ENCODE measurements at regions not wholly inside any gene's neighbourhood (a gene's known extent, or its start where the extent isn't known, plus 50 kb on each side); places are given as distances from the start of the nearest gene placed in this dataset.

- peaks cover 4% of the 10 kb centered on the region for H3F3A ChIP-seq (replicated peaks; ENCODE audit: insufficient read depth)
- H3K9me2 ChIP-seq = no peaks in the 10 kb centered on the region
- H3K4me2 ChIP-seq = no peak overlapping the region
- H3K4me3 ChIP-seq (ENCODE audit: low read depth in 2 of 2, low read length in 1 of 2) = no peak overlapping the region
- H3K9ac ChIP-seq = no peak overlapping the region
- peaks cover 0 to 4% of the 10 kb centered on the region in 2 experiments for H3K36me3 ChIP-seq (replicated peaks in 1 of 2; ENCODE audit: control insufficient read depth in 1 of 2, insufficient read depth in 2 of 2, low read length in 1 of 2)
- H3K79me2 ChIP-seq (ENCODE audit: insufficient read depth) = peaks cover 31% of the 10 kb centered on the region; the same call in 1 of the 2 replicates
- peaks cover 0 to 43% of the 10 kb centered on the region in 2 experiments; a peak in 2 of 4 replicates for H3K4me1 ChIP-seq (ENCODE audit: control insufficient read depth in 1 of 2, insufficient read depth in 2 of 2, low read depth in 1 of 2, low read length in 1 of 2)
- H2AFZ ChIP-seq (ENCODE audit: low read depth) = no peak overlapping the region
- no peaks in the 10 kb centered on the region for H3K27me3 ChIP-seq (ENCODE audit: insufficient read depth)
- ChIA-PET POLR2A (no interaction called here), CTCF (interaction anchor here (1.7 to 2.0 kb wide), 2 partner anchors 20 to 79 kb away, joined by 7 to 10 read pairs; no protein-coding TSS in a partner anchor)
- H4K20me1 ChIP-seq (ENCODE audit: insufficient read depth) = peaks cover 5% of the 10 kb centered on the region; the same call in 1 of the 2 replicates
- DNase-seq = no peak
- no peak overlapping the region for H3K27ac ChIP-seq (ENCODE audit: low read depth in 2 of 2, low read length in 1 of 2)
- 0 out of 2 replicates have a peak, but pooled peaks cover 6% of the 10 kb centered on the region for H3K9me3 ChIP-seq
- WGBS (ENCODE audit: low lambda C conversion rate) = 97% methylated on average over 17 of the region's 17 CpGs
- TF ChIP-seq, protein P1, sequence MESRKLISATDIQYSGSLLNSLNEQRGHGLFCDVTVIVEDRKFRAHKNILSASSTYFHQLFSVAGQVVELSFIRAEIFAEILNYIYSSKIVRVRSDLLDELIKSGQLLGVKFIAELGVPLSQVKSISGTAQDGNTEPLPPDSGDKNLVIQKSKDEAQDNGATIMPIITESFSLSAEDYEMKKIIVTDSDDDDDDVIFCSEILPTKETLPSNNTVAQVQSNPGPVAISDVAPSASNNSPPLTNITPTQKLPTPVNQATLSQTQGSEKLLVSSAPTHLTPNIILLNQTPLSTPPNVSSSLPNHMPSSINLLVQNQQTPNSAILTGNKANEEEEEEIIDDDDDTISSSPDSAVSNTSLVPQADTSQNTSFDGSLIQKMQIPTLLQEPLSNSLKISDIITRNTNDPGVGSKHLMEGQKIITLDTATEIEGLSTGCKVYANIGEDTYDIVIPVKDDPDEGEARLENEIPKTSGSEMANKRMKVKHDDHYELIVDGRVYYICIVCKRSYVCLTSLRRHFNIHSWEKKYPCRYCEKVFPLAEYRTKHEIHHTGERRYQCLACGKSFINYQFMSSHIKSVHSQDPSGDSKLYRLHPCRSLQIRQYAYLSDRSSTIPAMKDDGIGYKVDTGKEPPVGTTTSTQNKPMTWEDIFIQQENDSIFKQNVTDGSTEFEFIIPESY (IDR thresholded peaks at IDR 0.05; ENCODE audit: borderline replicate concordance, low read depth) = no peak
- TF ChIP-seq REST (IDR thresholded peaks at IDR 0.05; ENCODE audit: low read depth, low read length) (no peak), TAF1 (IDR thresholded peaks at IDR 0.05; ENCODE audit: borderline replicate concordance, low read depth, low read length) (no peak)
Observed at GRCh38 chr16:85193876-85194275, 81.6 kb upstream of the CIBAR2 start.

- ChIA-PET CTCF (interaction anchor here (0.8 to 2.0 kb wide), 4 partner anchors 15 to 80 kb away, joined by 3 to 10 read pairs (median 3); no protein-coding TSS in a partner anchor), POLR2A (no interaction called here)
- no peak overlapping the region for H3K4me2 ChIP-seq
- H3K9me3 ChIP-seq = 0 out of 2 replicates have a peak, but pooled peaks cover 5% of the 10 kb centered on the region
- no peak overlapping the region for H3K4me3 ChIP-seq (ENCODE audit: low read depth in 2 of 2, low read length in 1 of 2)
- H3K36me3 ChIP-seq (replicated peaks in 1 of 2; ENCODE audit: control insufficient read depth in 1 of 2, insufficient read depth in 2 of 2, low read length in 1 of 2) = peaks cover 0 to 4% of the 10 kb centered on the region in 2 experiments
- H3K79me2 ChIP-seq (ENCODE audit: insufficient read depth) = peaks cover 33% of the 10 kb centered on the region; the same call in 1 of the 2 replicates
- H3K9me2 ChIP-seq = no peaks in the 10 kb centered on the region
- H3F3A ChIP-seq (replicated peaks; ENCODE audit: insufficient read depth) = peaks cover 4% of the 10 kb centered on the region
- H3K4me1 ChIP-seq (ENCODE audit: control insufficient read depth in 1 of 2, insufficient read depth in 2 of 2, low read depth in 1 of 2, low read length in 1 of 2) = peaks cover 0 to 43% of the 10 kb centered on the region in 2 experiments; a peak in 2 of 4 replicates
- H3K27me3 ChIP-seq (ENCODE audit: insufficient read depth) = no peaks in the 10 kb centered on the region
- 92% methylated on average over 15 of the region's 15 CpGs for WGBS (ENCODE audit: low lambda C conversion rate)
- no peak overlapping the region for H3K9ac ChIP-seq
- DNase-seq = no peak
- H4K20me1 ChIP-seq (ENCODE audit: insufficient read depth) = peaks cover 5% of the 10 kb centered on the region; the same call in 1 of the 2 replicates
- no peak overlapping the region for H2AFZ ChIP-seq (ENCODE audit: low read depth)
- no peak overlapping the region; a peak in 1 of 4 replicates for H3K27ac ChIP-seq (ENCODE audit: low read depth in 2 of 2, low read length in 1 of 2)
- TF ChIP-seq FOXM1 (IDR thresholded peaks at IDR 0.05; ENCODE audit: low read depth) (no peak), TEAD4 (IDR thresholded peaks at IDR 0.05; ENCODE audit: borderline replicate concordance, insufficient read depth) (no peak), TAF1 (IDR thresholded peaks at IDR 0.05; ENCODE audit: borderline replicate concordance, low read depth, low read length) (no peak), NFIC (IDR thresholded peaks at IDR 0.05; ENCODE audit: borderline replicate concordance) (no peak), TCF12 (IDR thresholded peaks at IDR 0.05) (no peak), RCOR1 (IDR thresholded peaks at IDR 0.05; ENCODE audit: low read length) (no peak), RFX5 (IDR thresholded peaks at IDR 0.05; ENCODE audit: low read length) (no peak), POLR2AphosphoS5 (IDR thresholded peaks at IDR 0.05; ENCODE audit: low read depth, low read length) (no peak), RXRA (IDR thresholded peaks at IDR 0.05; ENCODE audit: borderline replicate concordance, low read depth) (no peak), YY1 (IDR thresholded peaks at IDR 0.05; ENCODE audit: low read depth) (no peak)
- TF ChIP-seq, protein P2, sequence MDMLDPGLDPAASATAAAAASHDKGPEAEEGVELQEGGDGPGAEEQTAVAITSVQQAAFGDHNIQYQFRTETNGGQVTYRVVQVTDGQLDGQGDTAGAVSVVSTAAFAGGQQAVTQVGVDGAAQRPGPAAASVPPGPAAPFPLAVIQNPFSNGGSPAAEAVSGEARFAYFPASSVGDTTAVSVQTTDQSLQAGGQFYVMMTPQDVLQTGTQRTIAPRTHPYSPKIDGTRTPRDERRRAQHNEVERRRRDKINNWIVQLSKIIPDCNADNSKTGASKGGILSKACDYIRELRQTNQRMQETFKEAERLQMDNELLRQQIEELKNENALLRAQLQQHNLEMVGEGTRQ (IDR thresholded peaks at IDR 0.05; ENCODE audit: borderline replicate concordance, low read depth, low read length) = no peak
- TF ChIP-seq, protein P1 (IDR thresholded peaks at IDR 0.05; ENCODE audit: borderline replicate concordance, low read depth) = no peak
- TF ChIP-seq, protein P3, sequence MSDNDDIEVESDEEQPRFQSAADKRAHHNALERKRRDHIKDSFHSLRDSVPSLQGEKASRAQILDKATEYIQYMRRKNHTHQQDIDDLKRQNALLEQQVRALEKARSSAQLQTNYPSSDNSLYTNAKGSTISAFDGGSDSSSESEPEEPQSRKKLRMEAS (IDR thresholded peaks at IDR 0.05; ENCODE audit: low read depth) = no peak
Observed at GRCh38 chr16:85194307-85195270, 82.3 kb upstream of the CIBAR2 start.
